ENCODE measurements at regions not wholly inside any gene's neighbourhood (a gene's known extent, or its start where the extent isn't known, plus 50 kb on each side); places are given as distances from the start of the nearest gene placed in this dataset.

- TF ChIP-seq POLR2A (IDR thresholded peaks at IDR 0.05): no peak
- no peak for TF ChIP-seq CTCF (IDR thresholded peaks at IDR 0.05)
- no peak for TF ChIP-seq EP300 (IDR thresholded peaks at IDR 0.05)
Measured at GRCh38 chr4:58553031-58553430, 1442.8 kb upstream of the IGFBP7 start.
